Activated naive CD4-positive, alpha-beta T cell treated with anti-CD3 and anti-CD28 coated beads, Interleukin-2, amount 50 U/mL, for 24 hours (primary cell): ENCODE measurements at regions not wholly inside any gene's neighbourhood (a gene's known extent, or its start where the extent isn't known, plus 50 kb on each side); places are given as distances from the start of the nearest gene placed in this dataset.

ENCODE experiments used
- H3K27ac Mint-ChIP-seq: one replicate; pipeline ENCODE4 v1.8.0; 2021; ENCODE audit warnings: mild to moderate bottlenecking, mixed read lengths
- H3K27me3 Mint-ChIP-seq: one replicate; pipeline ENCODE4 v1.8.0; 2021; ENCODE audit warnings: mixed read lengths
- H3K36me3 Mint-ChIP-seq: one replicate; pipeline ENCODE4 v1.8.0; 2021; ENCODE audit warnings: mixed read lengths
- H3K4me1 Mint-ChIP-seq: one replicate; pipeline ENCODE4 v1.8.0; 2021; ENCODE audit warnings: mixed read lengths
- H3K4me3 Mint-ChIP-seq: one replicate; pipeline ENCODE4 v1.8.0; 2021; ENCODE audit warnings: mild to moderate bottlenecking, mixed read lengths
- H3K9me3 Mint-ChIP-seq: one replicate; pipeline ENCODE4 v1.8.0; 2021; ENCODE audit warnings: mixed read lengths

- Mint-ChIP-seq H3K9me3 (no peaks in the 10 kb centered on the region), H3K27ac (no peak overlapping the region), H3K4me3 (no peak overlapping the region), H3K27me3 (no peaks in the 10 kb centered on the region), H3K4me1 (no peaks in the 10 kb centered on the region), H3K36me3 (no peaks in the 10 kb centered on the region)
Measured at GRCh38 chr2:241948901-241949735, 79.6 kb downstream of the RTP5 start.

- Mint-ChIP-seq H3K36me3 (no peaks in the 10 kb centered on the region), H3K4me1 (no peaks in the 10 kb centered on the region), H3K27ac (no peak overlapping the region), H3K9me3 (no peaks in the 10 kb centered on the region), H3K27me3 (no peaks in the 10 kb centered on the region), H3K4me3 (no peak overlapping the region)
Measured at GRCh38 chr2:241949736-241950412, 80.3 kb downstream of the RTP5 start.

GRCh38 chr2:241950413-241951315 lies 81.1 kb downstream of the RTP5 start:
- no peaks in the 10 kb centered on the region for H3K9me3 Mint-ChIP-seq
- H3K4me3 Mint-ChIP-seq: no peak overlapping the region
- no peaks in the 10 kb centered on the region for H3K4me1 Mint-ChIP-seq
- no peaks in the 10 kb centered on the region for H3K27me3 Mint-ChIP-seq
- H3K36me3 Mint-ChIP-seq: no peaks in the 10 kb centered on the region
- no peak overlapping the region for H3K27ac Mint-ChIP-seq

GRCh38 chr2:241951316-241951700 lies 81.8 kb downstream of the RTP5 start:
- no peaks in the 10 kb centered on the region for H3K9me3 Mint-ChIP-seq
- H3K27me3 Mint-ChIP-seq: no peaks in the 10 kb centered on the region
- no peak overlapping the region for H3K4me3 Mint-ChIP-seq
- no peaks in the 10 kb centered on the region for H3K36me3 Mint-ChIP-seq
- H3K4me1 Mint-ChIP-seq: no peaks in the 10 kb centered on the region
- H3K27ac Mint-ChIP-seq: no peak overlapping the region

GRCh38 chr2:241951920-241952319 lies 82.4 kb downstream of the RTP5 start:
- Mint-ChIP-seq H3K36me3 (no peaks in the 10 kb centered on the region), H3K27me3 (no peaks in the 10 kb centered on the region), H3K4me1 (no peaks in the 10 kb centered on the region), H3K9me3 (no peaks in the 10 kb centered on the region), H3K4me3 (no peak overlapping the region), H3K27ac (no peak overlapping the region)

- Mint-ChIP-seq H3K4me1 (no peaks in the 10 kb centered on the region), H3K4me3 (no peak overlapping the region), H3K27me3 (no peaks in the 10 kb centered on the region), H3K27ac (no peak overlapping the region), H3K36me3 (peaks cover 3% of the 10 kb centered on the region), H3K9me3 (no peaks in the 10 kb centered on the region)
Measured at GRCh38 chr2:241952816-241953215, 83.3 kb downstream of the RTP5 start.

- Mint-ChIP-seq H3K9me3 (no peaks in the 10 kb centered on the region), H3K27me3 (no peaks in the 10 kb centered on the region), H3K4me3 (no peak overlapping the region), H3K36me3 (peaks cover 5% of the 10 kb centered on the region), H3K27ac (no peak overlapping the region), H3K4me1 (no peaks in the 10 kb centered on the region)
Measured at GRCh38 chr2:241953324-241953928, 83.9 kb downstream of the RTP5 start.

GRCh38 chr2:241956521-241957110 lies 87.1 kb downstream of the RTP5 start:
- Mint-ChIP-seq H3K9me3 (no peaks in the 10 kb centered on the region), H3K4me1 (no peaks in the 10 kb centered on the region), H3K27ac (no peak overlapping the region), H3K27me3 (no peaks in the 10 kb centered on the region), H3K4me3 (no peak overlapping the region), H3K36me3 (peaks cover 10% of the 10 kb centered on the region)

- H3K27ac Mint-ChIP-seq: no peak overlapping the region
- no peak overlapping the region for H3K4me3 Mint-ChIP-seq
- H3K27me3 Mint-ChIP-seq: no peaks in the 10 kb centered on the region
- no peaks in the 10 kb centered on the region for H3K4me1 Mint-ChIP-seq
- no peaks in the 10 kb centered on the region for H3K9me3 Mint-ChIP-seq
- H3K36me3 Mint-ChIP-seq: peaks cover 10% of the 10 kb centered on the region
Measured at GRCh38 chr2:241957276-241957675, 87.7 kb downstream of the RTP5 start.

GRCh38 chr2:241958818-241959545 lies 89.5 kb downstream of the RTP5 start:
- H3K27ac Mint-ChIP-seq: no peak overlapping the region
- peaks cover 11% of the 10 kb centered on the region for H3K36me3 Mint-ChIP-seq
- no peaks in the 10 kb centered on the region for H3K9me3 Mint-ChIP-seq
- H3K4me1 Mint-ChIP-seq: peaks cover 9% of the 10 kb centered on the region
- H3K4me3 Mint-ChIP-seq: no peak overlapping the region
- no peaks in the 10 kb centered on the region for H3K27me3 Mint-ChIP-seq

GRCh38 chr2:241959751-241960269 lies 90.3 kb downstream of the RTP5 start:
- H3K36me3 Mint-ChIP-seq: peaks cover 11% of the 10 kb centered on the region
- H3K27ac Mint-ChIP-seq: no peak overlapping the region
- H3K4me3 Mint-ChIP-seq: no peak overlapping the region
- peaks cover 12% of the 10 kb centered on the region for H3K4me1 Mint-ChIP-seq
- no peaks in the 10 kb centered on the region for H3K9me3 Mint-ChIP-seq
- H3K27me3 Mint-ChIP-seq: no peaks in the 10 kb centered on the region

- H3K4me3 Mint-ChIP-seq: no peak overlapping the region
- peaks cover 27% of the 10 kb centered on the region for H3K4me1 Mint-ChIP-seq
- no peak overlapping the region for H3K27ac Mint-ChIP-seq
- H3K9me3 Mint-ChIP-seq: no peaks in the 10 kb centered on the region
- no peaks in the 10 kb centered on the region for H3K27me3 Mint-ChIP-seq
- peaks cover 11% of the 10 kb centered on the region for H3K36me3 Mint-ChIP-seq
Measured at GRCh38 chr2:241961454-241961853, 91.9 kb downstream of the RTP5 start.

- H3K27ac Mint-ChIP-seq: peak overlapping the region; percentile 70
- peaks cover 37% of the 10 kb centered on the region for H3K4me1 Mint-ChIP-seq
- no peaks in the 10 kb centered on the region for H3K27me3 Mint-ChIP-seq
- H3K9me3 Mint-ChIP-seq: no peaks in the 10 kb centered on the region
- H3K4me3 Mint-ChIP-seq: no peak overlapping the region
- H3K36me3 Mint-ChIP-seq: peaks cover 6% of the 10 kb centered on the region
Measured at GRCh38 chr2:241964133-241964532, 94.6 kb downstream of the RTP5 start.

GRCh38 chr2:241965931-241966412 lies 96.4 kb downstream of the RTP5 start:
- H3K27ac Mint-ChIP-seq: peak overlapping the region; percentile 96
- H3K4me1 Mint-ChIP-seq: peaks cover 37% of the 10 kb centered on the region
- no peaks in the 10 kb centered on the region for H3K27me3 Mint-ChIP-seq
- H3K36me3 Mint-ChIP-seq: peaks cover 2% of the 10 kb centered on the region
- peak overlapping the region; percentile 75 for H3K4me3 Mint-ChIP-seq
- no peaks in the 10 kb centered on the region for H3K9me3 Mint-ChIP-seq
